ENCODE measurements at regions not wholly inside any gene's neighbourhood (a gene's known extent, or its start where the extent isn't known, plus 50 kb on each side); places are given as distances from the start of the nearest gene placed in this dataset.

DNA sequence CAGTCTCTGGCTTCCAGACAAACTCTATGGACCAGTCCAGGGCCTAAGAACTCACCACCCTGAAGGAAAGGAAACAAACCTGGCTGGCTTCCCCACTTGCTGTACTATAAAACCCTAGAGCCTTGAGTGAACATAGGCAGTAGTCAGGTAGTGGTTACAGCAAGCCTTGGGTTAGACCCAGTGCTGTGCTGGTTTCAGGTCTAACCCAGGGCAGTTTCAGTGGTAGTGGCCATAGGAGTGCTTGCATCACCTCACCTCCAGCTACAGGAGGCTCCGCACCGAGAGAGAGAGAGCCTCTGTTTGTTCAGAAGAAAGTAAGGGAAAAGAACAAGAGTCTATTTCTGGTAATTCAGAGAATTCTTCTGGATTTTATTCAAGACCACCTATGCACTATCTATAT lies 714.1 kb upstream of the CDH10 start:
- no peak overlapping the region for H3K4me3 ChIP-seq (ENCODE audit: low read depth, low read length)
- TF ChIP-seq, protein P1, sequence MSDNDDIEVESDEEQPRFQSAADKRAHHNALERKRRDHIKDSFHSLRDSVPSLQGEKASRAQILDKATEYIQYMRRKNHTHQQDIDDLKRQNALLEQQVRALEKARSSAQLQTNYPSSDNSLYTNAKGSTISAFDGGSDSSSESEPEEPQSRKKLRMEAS (IDR thresholded peaks at IDR 0.05; ENCODE audit: low read depth, low read length) = no peak
- TF ChIP-seq MYC (IDR thresholded peaks at IDR 0.05; ENCODE audit: low read depth, low read length) = no peak
- no peak for TF ChIP-seq POLR2A (IDR thresholded peaks at IDR 0.05; ENCODE audit: extremely low read depth, insufficient read length)
- TF ChIP-seq, protein P2, sequence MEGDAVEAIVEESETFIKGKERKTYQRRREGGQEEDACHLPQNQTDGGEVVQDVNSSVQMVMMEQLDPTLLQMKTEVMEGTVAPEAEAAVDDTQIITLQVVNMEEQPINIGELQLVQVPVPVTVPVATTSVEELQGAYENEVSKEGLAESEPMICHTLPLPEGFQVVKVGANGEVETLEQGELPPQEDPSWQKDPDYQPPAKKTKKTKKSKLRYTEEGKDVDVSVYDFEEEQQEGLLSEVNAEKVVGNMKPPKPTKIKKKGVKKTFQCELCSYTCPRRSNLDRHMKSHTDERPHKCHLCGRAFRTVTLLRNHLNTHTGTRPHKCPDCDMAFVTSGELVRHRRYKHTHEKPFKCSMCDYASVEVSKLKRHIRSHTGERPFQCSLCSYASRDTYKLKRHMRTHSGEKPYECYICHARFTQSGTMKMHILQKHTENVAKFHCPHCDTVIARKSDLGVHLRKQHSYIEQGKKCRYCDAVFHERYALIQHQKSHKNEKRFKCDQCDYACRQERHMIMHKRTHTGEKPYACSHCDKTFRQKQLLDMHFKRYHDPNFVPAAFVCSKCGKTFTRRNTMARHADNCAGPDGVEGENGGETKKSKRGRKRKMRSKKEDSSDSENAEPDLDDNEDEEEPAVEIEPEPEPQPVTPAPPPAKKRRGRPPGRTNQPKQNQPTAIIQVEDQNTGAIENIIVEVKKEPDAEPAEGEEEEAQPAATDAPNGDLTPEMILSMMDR (IDR thresholded peaks at IDR 0.05; ENCODE audit: low read depth, low read length) = no peak
- no peak for DNase-seq (ENCODE audit: low read depth)

DNA sequence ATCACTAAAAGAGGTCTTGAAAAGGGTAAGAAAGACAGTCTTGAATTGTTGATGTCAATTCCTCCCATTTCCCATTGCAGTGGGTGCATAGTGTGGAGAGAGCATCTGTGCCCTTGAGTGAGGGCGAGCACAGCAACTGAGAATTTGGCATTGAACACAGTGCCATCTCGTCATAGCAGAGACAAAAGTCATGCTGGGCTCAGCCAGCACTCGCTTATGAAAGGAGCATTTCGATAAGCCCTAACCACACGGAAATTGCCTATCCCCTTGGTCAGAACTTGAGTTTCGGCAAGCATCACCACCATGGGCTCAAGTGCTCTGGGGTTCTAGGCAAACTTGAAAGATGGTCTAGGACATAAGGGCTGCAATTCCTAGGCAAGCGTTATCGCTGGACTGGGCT lies 712.8 kb upstream of the CDH10 start:
- no peak overlapping the region for H3K4me3 ChIP-seq (ENCODE audit: low read depth, low read length)
- no peak for DNase-seq (ENCODE audit: low read depth)
- TF ChIP-seq POLR2A (IDR thresholded peaks at IDR 0.05; ENCODE audit: extremely low read depth, insufficient read length) (no peak), MYC (IDR thresholded peaks at IDR 0.05; ENCODE audit: low read depth, low read length) (no peak)
- TF ChIP-seq, protein P1 (IDR thresholded peaks at IDR 0.05; ENCODE audit: low read depth, low read length) = no peak
- TF ChIP-seq, protein P2 (IDR thresholded peaks at IDR 0.05; ENCODE audit: low read depth, low read length) = no peak

DNA sequence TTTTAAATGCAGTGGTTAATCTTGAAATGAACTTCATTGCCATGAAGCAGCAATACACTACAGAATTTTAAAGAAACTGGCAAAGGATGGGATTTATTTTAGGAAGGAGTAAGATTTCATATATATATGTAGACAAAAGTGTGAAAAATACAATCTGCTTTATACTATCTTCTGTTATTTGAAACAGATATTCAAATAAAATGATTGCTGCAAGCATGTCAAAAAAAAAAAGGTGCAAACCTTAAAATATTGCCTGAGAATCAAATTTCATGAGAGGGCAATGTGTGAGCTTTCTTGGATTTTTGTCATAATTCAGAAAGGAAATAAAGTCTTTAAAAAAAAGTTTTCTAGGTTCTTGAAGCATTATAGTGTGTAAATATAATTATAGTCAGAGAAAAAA lies 705.0 kb upstream of the CDH10 start:
- no peak overlapping the region for H3K4me3 ChIP-seq (ENCODE audit: low read depth, low read length)
- DNase-seq (ENCODE audit: low read depth) = no peak
- TF ChIP-seq POLR2A (IDR thresholded peaks at IDR 0.05; ENCODE audit: extremely low read depth, insufficient read length) = no peak
- TF ChIP-seq, protein P2 (IDR thresholded peaks at IDR 0.05; ENCODE audit: low read depth, low read length) = no peak
- TF ChIP-seq, protein P1 (IDR thresholded peaks at IDR 0.05; ENCODE audit: low read depth, low read length) = no peak

DNA sequence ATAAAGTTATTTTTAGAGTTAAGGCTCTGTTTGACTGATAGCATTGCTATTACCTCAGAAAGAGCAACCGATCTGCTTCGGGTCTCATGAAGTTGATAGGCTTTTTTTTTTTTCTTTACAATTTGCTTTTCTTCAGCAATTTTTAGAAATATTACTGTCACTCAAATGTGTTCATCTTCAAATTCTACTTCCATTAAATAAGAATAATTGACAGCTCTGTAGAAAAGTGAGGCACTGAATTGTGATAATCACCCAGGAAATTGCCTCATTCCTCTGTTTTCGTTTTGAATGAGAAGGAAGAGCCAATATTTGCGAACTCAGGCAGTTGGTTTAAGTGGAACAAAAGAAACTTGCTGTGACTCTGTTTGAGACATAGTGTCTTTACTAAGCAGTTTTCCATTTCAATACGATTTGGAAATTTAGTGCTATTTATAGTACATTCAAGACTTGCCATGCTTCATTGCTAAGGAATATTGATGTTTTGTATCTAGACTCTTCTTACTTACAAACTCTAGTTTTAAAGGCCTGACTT lies 700.5 kb upstream of the CDH10 start:
- no peak for DNase-seq (ENCODE audit: low read depth)
- no peak overlapping the region for H3K4me3 ChIP-seq (ENCODE audit: low read depth, low read length)
- TF ChIP-seq, protein P2 (IDR thresholded peaks at IDR 0.05; ENCODE audit: low read depth, low read length) = no peak
- TF ChIP-seq, protein P1 (IDR thresholded peaks at IDR 0.05; ENCODE audit: low read depth, low read length) = no peak
- TF ChIP-seq POLR2A (IDR thresholded peaks at IDR 0.05; ENCODE audit: extremely low read depth, insufficient read length) (no peak), MYC (IDR thresholded peaks at IDR 0.05; ENCODE audit: low read depth, low read length) (no peak)

DNA sequence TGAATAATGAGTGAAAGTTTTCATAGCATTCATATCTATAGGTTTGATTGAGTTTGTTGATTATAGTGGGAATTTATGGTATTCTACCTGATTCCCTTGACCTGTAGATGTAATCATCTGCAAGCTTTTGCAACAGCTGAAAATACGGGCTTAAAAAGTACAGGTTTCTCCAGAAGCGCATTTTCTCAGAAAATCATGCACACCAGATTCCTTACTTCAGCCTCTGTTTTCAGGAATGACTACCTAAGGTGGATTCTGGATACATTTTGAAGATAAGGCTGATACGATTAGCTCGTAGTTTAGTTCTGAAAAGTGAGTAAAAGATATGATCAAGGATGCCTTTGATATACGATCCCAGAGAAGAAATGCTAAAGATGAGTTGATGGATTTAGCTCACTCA lies 694.8 kb upstream of the CDH10 start:
- no peak overlapping the region for H3K4me3 ChIP-seq (ENCODE audit: low read depth, low read length)
- DNase-seq (ENCODE audit: low read depth) = no peak
- TF ChIP-seq, protein P1 (IDR thresholded peaks at IDR 0.05; ENCODE audit: low read depth, low read length) = no peak
- TF ChIP-seq, protein P2 (IDR thresholded peaks at IDR 0.05; ENCODE audit: low read depth, low read length) = no peak
- no peak for TF ChIP-seq POLR2A (IDR thresholded peaks at IDR 0.05; ENCODE audit: extremely low read depth, insufficient read length)
- TF ChIP-seq MYC (IDR thresholded peaks at IDR 0.05; ENCODE audit: low read depth, low read length) = no peak

All from NB4 (cell line).